Panc1 (cell line): ENCODE measurements at regions not wholly inside any gene's neighbourhood (a gene's known extent, or its start where the extent isn't known, plus 50 kb on each side); places are given as distances from the start of the nearest gene placed in this dataset.

Source experiments
- ATAC-seq: fragments of 200-7000 bp; cut with Tn5 transposase; 2 replicates; pipeline ENCODE4 v1.9.1; 2020; ENCODE audit warnings: mild to moderate bottlenecking, moderate library complexity
- BruUV-seq: library from RNA; stranded (reverse); fragments of 400-500 nt; replicated peaks from 2 replicates; lab custom pipeline; 2021; lab: Mats Ljungman, UMichigan
- CTCF ChIA-PET: fragments of 300-600 bp; sonication (Branson Sonifier 250); formaldehyde crosslinking; loops from one replicate; lab custom pipeline; 2022; ENCODE audit warnings: antibody characterized with exemption; lab: Charles Lee
- POLR2A ChIA-PET: fragments of 300-600 bp; sonication (Branson Sonifier 250); formaldehyde crosslinking; loops from one replicate; lab custom pipeline; 2022; ENCODE audit warnings: antibody characterized with exemption; lab: Charles Lee
- DNase-seq: peaks from one replicate; pipeline ENCODE4 v3.0.0-alpha.2; 2010; ENCODE audit warnings: low read depth, low spot score
- H3K27ac ChIP-seq: 2 replicates; pipeline ENCODE4 v1.5.1; 2011; ENCODE audit warnings: mild to moderate bottlenecking, low read length, inconsistent platforms
- H3K27me3 ChIP-seq: fragments of 200-500 bp; sonication (Bioruptor generic); 2 replicates; pipeline ENCODE4 v1.6.0; 2014; ENCODE audit warnings: low read length, inconsistent platforms; ENCODE audit not compliant: control insufficient read depth, insufficient read depth
- H3K36me3 ChIP-seq: fragments of 200-500 bp; sonication (Bioruptor generic); 2 replicates; pipeline ENCODE4 v1.5.1; 2014; ENCODE audit warnings: inconsistent platforms, mild to moderate bottlenecking, low read length, moderate library complexity; ENCODE audit not compliant: control insufficient read depth, insufficient read depth
- H3K4me1 ChIP-seq: 2 replicates; pipeline ENCODE4 v1.5.1; 2011; ENCODE audit warnings: inconsistent platforms, mild to moderate bottlenecking, low read length, moderate library complexity; ENCODE audit not compliant: control insufficient read depth, insufficient read depth
- H3K4me3 ChIP-seq, 2 experiments: 2 replicates each; pipeline ENCODE4 v1.5.1; 2011 to 2012; ENCODE audit warnings: low read depth in 2 of 2, low read length in 2 of 2, mild to moderate bottlenecking in 2 of 2, inconsistent platforms in 1 of 2, moderate library complexity in 1 of 2
- H3K9me3 ChIP-seq: fragments of 200-500 bp; sonication (Bioruptor generic); 2 replicates; pipeline ENCODE4 v1.5.1; 2014; ENCODE audit warnings: low read depth, mild to moderate bottlenecking, inconsistent platforms, low read length, moderate library complexity; ENCODE audit not compliant: control insufficient read depth, insufficient read depth
- CTCF ChIP-seq: fragments of 450-650 bp; IDR thresholded peaks from 2 replicates; pipeline ENCODE4 v1.5.1; 2017; ENCODE audit warnings: mild to moderate bottlenecking
- POLR2AphosphoS5 ChIP-seq: IDR thresholded peaks from 2 replicates; pipeline ENCODE4 v1.6.1; 2012; ENCODE audit warnings: mild to moderate bottlenecking, low read depth, low read length, moderate library complexity
- REST ChIP-seq, 2 experiments: IDR thresholded peaks; 2 replicates each; pipeline ENCODE4 v1.6.1; 2011 to 2012; ENCODE audit warnings: low read depth in 2 of 2, control low read depth in 1 of 2, low read length in 1 of 2, mild to moderate bottlenecking in 1 of 2, moderate library complexity in 1 of 2; ENCODE audit not compliant: insufficient read depth in 1 of 2
- SIN3A ChIP-seq: IDR thresholded peaks from 2 replicates; pipeline ENCODE4 v1.6.1; 2012; ENCODE audit warnings: low read depth, mild to moderate bottlenecking, low read length, moderate library complexity, borderline replicate concordance; ENCODE audit not compliant: insufficient read depth
- TCF7L2 ChIP-seq: IDR thresholded peaks from 2 replicates; pipeline ENCODE4 v1.6.1; 2011; ENCODE audit warnings: mild to moderate bottlenecking, low read depth, low read length, inconsistent platforms
- in situ Hi-C: cut with HindIII; loops from 2 replicates; pipeline ENCODE4 v1.10.0; 2016; ENCODE audit warnings: low sequenced_read_pairs, low pct_unique_long_range_greater_than_20kb
- intact Hi-C: fragments of 100-400 bp; cut with micrococcal nuclease; formaldehyde crosslinking; loops from one replicate; pipeline ENCODE4 v1.10.0; 2022; ENCODE audit not compliant: unreplicated experiment

- in situ Hi-C loops: no loop called here
- TF ChIP-seq SIN3A (no peak), POLR2AphosphoS5 (no peak), REST (IDR thresholded peaks at IDR 0.05; ENCODE audit: insufficient read depth in 1 of 2, low read depth in 2 of 2, low read length in 1 of 2) (no peak), CTCF (no peak), TCF7L2 (no peak)
- BruUV-seq: no TSS peak
- H3K9me3 ChIP-seq: no peaks in the 10 kb centered on the region
- H3K27ac ChIP-seq: no peak overlapping the region
- H3K27me3 ChIP-seq: no peaks in the 10 kb centered on the region
- no peaks in the 10 kb centered on the region for H3K4me1 ChIP-seq
- ChIA-PET CTCF (no interaction called here), POLR2A (no interaction called here)
- DNase-seq (no peak), ATAC-seq (no peak)
- no peak overlapping the region for H3K4me3 ChIP-seq
- intact Hi-C loops: no loop called here
- no peaks in the 10 kb centered on the region for H3K36me3 ChIP-seq
These were observed 137.6 kb downstream of the NPR3 start for GRCh38 chr5:32848681-32849080.

DNA sequence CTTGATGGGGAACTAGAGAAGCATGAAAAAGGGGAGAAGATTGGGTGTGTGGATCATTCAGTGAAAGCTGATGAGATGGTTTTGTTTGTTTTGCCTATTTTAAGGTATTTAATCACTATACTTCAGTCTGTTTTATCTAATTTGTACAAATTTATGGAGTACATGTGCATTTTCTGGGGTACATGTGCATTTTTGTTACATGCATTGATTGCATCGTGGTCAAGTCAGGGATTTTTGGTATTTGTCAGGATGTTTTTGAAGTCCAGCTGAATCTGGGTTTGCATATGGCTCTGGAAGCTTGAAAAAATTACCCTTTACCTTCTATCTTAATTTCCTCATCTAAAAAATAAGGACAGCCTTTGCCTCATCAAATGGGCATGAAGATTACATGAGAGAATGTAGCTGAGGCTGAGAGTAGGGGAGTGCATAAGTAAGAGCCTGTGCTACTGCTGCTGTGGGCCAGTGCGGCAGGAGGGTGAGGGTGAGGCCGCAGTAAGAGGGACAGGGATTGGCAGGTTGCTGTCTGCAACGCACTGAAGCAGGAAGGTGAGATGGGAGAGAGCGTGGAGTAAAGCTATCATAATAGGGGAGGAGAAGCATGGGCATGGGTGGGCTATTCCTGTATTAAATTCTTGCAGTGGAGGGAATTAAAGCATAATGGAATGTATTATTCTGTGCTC is 139.8 kb downstream of the NPR3 start:
- H3K4me1 ChIP-seq: no peaks in the 10 kb centered on the region
- in situ Hi-C loops: no loop called here
- ChIA-PET CTCF (no interaction called here), POLR2A (no interaction called here)
- no peaks in the 10 kb centered on the region for H3K9me3 ChIP-seq
- intact Hi-C loops: no loop called here
- no peaks in the 10 kb centered on the region for H3K27me3 ChIP-seq
- no TSS peak for BruUV-seq
- TF ChIP-seq TCF7L2 (no peak), CTCF (no peak), REST (IDR thresholded peaks at IDR 0.05; ENCODE audit: insufficient read depth in 1 of 2, low read depth in 2 of 2, low read length in 1 of 2) (no peak), POLR2AphosphoS5 (no peak), SIN3A (no peak)
- H3K27ac ChIP-seq: no peak overlapping the region
- no peak overlapping the region for H3K4me3 ChIP-seq
- no peaks in the 10 kb centered on the region for H3K36me3 ChIP-seq
- ATAC-seq: no peak
- DNase-seq: no peak
